HUES48 (cell line): ENCODE measurements at regions not wholly inside any gene's neighbourhood (a gene's known extent, or its start where the extent isn't known, plus 50 kb on each side); places are given as distances from the start of the nearest gene placed in this dataset.
"Not testable (repeated sequence)": the region's sequence is repeated elsewhere in the genome, so short reads cannot be mapped to it uniquely, and the experiment has no call there.

ENCODE experiments used
- H3K27ac ChIP-seq: one replicate; pipeline ENCODE4 v1.7.0; 2013; ENCODE audit warnings: low read depth, low read length, inconsistent platforms
- H3K27me3 ChIP-seq: 2 replicates; pipeline ENCODE4 v1.6.1; 2013; ENCODE audit warnings: mild to moderate bottlenecking, low read length; ENCODE audit not compliant: control insufficient read depth, insufficient read depth
- H3K36me3 ChIP-seq: 2 replicates; pipeline ENCODE4 v1.6.1; 2013; ENCODE audit warnings: low read length; ENCODE audit not compliant: control insufficient read depth, insufficient read depth
- H3K4me1 ChIP-seq: 2 replicates; pipeline ENCODE4 v1.6.1; 2013; ENCODE audit warnings: mild to moderate bottlenecking, low read length; ENCODE audit not compliant: control insufficient read depth, insufficient read depth
- H3K4me3 ChIP-seq: 2 replicates; pipeline ENCODE4 v1.5.1; 2013; ENCODE audit warnings: mild to moderate bottlenecking, low read depth, low read length
- H3K9ac ChIP-seq: 2 replicates; pipeline ENCODE4 v1.6.1; 2013; ENCODE audit warnings: mild to moderate bottlenecking, low read depth, low read length, moderate library complexity
- H3K9me3 ChIP-seq: 2 replicates; pipeline ENCODE4 v1.6.1; 2013; ENCODE audit warnings: low read length; ENCODE audit not compliant: control insufficient read depth, insufficient read depth

DNA sequence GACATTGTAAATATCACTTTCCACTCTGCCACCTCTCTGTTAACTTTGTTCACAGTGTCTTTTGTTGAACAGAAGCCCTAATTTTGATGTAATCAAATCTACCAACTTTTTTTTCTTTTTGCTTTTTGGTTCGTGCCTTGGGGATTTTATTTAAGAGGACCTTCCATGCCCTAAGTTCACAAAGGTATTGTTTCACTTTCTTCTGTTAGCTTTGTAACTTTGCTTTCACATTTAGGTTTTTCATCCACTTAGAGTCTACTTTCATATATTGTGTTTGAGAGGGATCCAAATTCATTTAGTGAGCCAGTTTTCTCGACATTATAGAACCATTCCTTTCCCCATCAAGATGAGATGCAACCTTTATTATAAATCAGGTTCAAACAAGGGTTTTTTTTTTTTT lies 275.7 kb upstream of the CRY1 start:
- Histone ChIP-seq H3K4me3 (no peak overlapping the region), H3K9ac (no peak overlapping the region), H3K27ac (no peak overlapping the region), H3K27me3 (no peaks in the 10 kb centered on the region), H3K36me3 (no peaks in the 10 kb centered on the region), H3K4me1 (peaks cover 3% of the 10 kb centered on the region; the same call in 1 of the 2 replicates), H3K9me3 (no peaks in the 10 kb centered on the region)

- peaks cover 3% of the 10 kb centered on the region; the same call in 1 of the 2 replicates for H3K4me1 ChIP-seq
- no peaks in the 10 kb centered on the region for H3K27me3 ChIP-seq
- no peaks in the 10 kb centered on the region for H3K36me3 ChIP-seq
- H3K4me3 ChIP-seq = no peak overlapping the region
- no peak overlapping the region for H3K9ac ChIP-seq
- H3K27ac ChIP-seq = no peak overlapping the region
- H3K9me3 ChIP-seq = no peaks in the 10 kb centered on the region
Measured at GRCh38 chr12:107369679-107370078, 276.3 kb upstream of the CRY1 start.

GRCh38 chr12:107372229-107372658 lies 278.9 kb upstream of the CRY1 start:
- peaks cover 3% of the 10 kb centered on the region; the same call in 1 of the 2 replicates for H3K4me1 ChIP-seq
- H3K36me3 ChIP-seq = no peaks in the 10 kb centered on the region
- no peaks in the 10 kb centered on the region for H3K9me3 ChIP-seq
- no peak overlapping the region for H3K4me3 ChIP-seq
- no peak overlapping the region for H3K9ac ChIP-seq
- H3K27me3 ChIP-seq = no peaks in the 10 kb centered on the region
- no peak overlapping the region for H3K27ac ChIP-seq

GRCh38 chr12:107373238-107373809 lies 280.0 kb upstream of the CRY1 start:
- H3K4me1 ChIP-seq = peaks cover 3% of the 10 kb centered on the region; the same call in 1 of the 2 replicates
- no peaks in the 10 kb centered on the region for H3K27me3 ChIP-seq
- no peak overlapping the region for H3K27ac ChIP-seq
- H3K4me3 ChIP-seq = no peak overlapping the region
- no peaks in the 10 kb centered on the region for H3K9me3 ChIP-seq
- H3K36me3 ChIP-seq = no peaks in the 10 kb centered on the region
- no peak overlapping the region for H3K9ac ChIP-seq

DNA sequence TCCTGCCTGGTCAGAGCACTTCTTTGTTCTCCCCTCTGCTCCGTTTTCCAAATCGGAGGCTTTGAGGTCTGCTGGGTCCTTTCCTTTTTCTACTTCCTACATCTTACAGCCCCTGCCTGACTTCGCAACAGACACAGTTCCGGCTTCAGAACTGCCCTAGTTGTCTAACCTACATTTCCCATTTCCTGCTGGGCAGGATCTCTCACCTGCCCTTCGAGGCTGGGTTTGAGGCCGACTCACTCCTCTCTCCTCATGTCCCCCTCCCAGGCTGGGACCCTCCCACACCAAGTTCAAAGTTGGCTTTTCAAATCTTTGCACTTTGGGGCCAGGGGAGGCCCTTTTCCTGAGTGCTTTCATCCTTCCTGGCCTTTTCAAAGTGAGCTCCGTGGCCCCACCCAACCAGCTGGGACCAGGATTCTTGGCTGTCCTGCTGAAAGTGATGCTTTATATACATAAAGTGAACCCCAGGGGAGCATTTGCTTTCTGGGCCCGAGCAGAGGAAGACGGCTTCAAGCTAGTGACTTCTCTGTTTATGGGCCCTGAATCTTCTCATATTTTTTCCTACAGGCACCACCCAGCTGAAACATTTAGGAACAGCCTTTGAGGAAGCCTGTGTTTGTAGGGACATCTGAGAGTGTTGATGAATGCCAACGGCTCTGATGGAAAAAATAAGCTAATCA lies 281.0 kb upstream of the CRY1 start:
- H3K4me1 ChIP-seq = peaks cover 3% of the 10 kb centered on the region; the same call in 1 of the 2 replicates
- H3K4me3 ChIP-seq = no peak overlapping the region
- no peaks in the 10 kb centered on the region for H3K27me3 ChIP-seq
- H3K27ac ChIP-seq = no peak overlapping the region
- H3K36me3 ChIP-seq = no peaks in the 10 kb centered on the region
- no peaks in the 10 kb centered on the region for H3K9me3 ChIP-seq
- H3K9ac ChIP-seq = no peak overlapping the region

DNA sequence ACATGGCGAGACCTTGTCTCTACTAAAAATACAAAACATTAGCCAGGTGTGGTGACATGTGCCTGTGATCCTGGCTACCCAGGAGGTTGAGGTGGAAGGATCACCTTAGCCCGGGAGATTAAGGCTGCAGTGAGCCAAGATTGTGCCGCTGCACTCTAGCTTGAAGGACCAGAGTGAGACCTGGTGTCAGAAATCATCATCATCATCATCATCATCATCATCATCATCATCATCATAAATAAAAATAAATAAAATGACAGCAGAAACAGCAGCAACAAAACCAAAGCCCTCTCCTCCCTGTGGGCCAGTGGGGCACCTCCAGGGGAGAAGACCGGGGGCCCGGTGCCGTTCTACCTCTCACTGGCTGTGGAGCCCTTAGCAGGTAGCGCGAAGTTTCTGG lies 281.9 kb upstream of the CRY1 start:
- Histone ChIP-seq H3K27ac (no peak overlapping the region), H3K4me1 (peaks cover 6% of the 10 kb centered on the region), H3K27me3 (no peaks in the 10 kb centered on the region), H3K36me3 (no peaks in the 10 kb centered on the region), H3K9me3 (no peaks in the 10 kb centered on the region), H3K9ac (no peak overlapping the region), H3K4me3 (no peak overlapping the region)

- H3K27me3 ChIP-seq = no peaks in the 10 kb centered on the region
- no peak overlapping the region for H3K4me3 ChIP-seq
- no peak overlapping the region for H3K27ac ChIP-seq
- H3K9me3 ChIP-seq = no peaks in the 10 kb centered on the region
- peaks cover 10% of the 10 kb centered on the region for H3K4me1 ChIP-seq
- no peak overlapping the region for H3K9ac ChIP-seq
- no peaks in the 10 kb centered on the region for H3K36me3 ChIP-seq
Measured at GRCh38 chr12:107377596-107378385, 284.4 kb upstream of the CRY1 start.

DNA sequence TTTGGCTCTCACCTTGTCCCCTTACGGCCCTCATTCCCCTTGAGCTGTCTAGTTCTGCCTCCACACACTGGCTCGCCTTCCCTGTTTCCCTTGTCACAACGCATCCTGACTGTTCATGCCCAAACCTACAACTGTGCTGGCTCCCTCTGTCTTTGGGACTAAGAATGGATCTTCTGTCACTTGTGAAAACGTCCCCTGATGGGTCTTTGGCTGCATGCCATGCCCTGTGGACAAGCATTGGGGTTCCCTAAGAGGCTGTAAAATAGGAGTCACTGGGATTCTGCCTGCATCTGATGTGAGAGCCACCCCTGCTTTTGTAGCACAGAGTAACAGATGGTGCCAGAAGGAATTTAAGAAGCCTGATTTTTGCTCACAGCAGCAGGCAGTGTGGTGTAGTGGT lies 285.3 kb upstream of the CRY1 start:
- Histone ChIP-seq H3K9me3 (no peaks in the 10 kb centered on the region), H3K4me1 (peaks cover 10% of the 10 kb centered on the region), H3K9ac (no peak overlapping the region), H3K27ac (no peak overlapping the region), H3K27me3 (no peaks in the 10 kb centered on the region), H3K4me3 (no peak overlapping the region), H3K36me3 (no peaks in the 10 kb centered on the region)

- not testable (repeated sequence) for H3K27me3 ChIP-seq, H3K9ac ChIP-seq, H3K36me3 ChIP-seq, H3K9me3 ChIP-seq, H3K4me1 ChIP-seq, H3K27ac ChIP-seq, H3K4me3 ChIP-seq
Measured at GRCh38 chr12:107379142-107379851, 285.9 kb upstream of the CRY1 start.

GRCh38 chr12:107379852-107380567 lies 286.7 kb upstream of the CRY1 start:
- Histone ChIP-seq H3K9ac (no peak overlapping the region), H3K36me3 (no peaks in the 10 kb centered on the region), H3K4me1 (peaks cover 12% of the 10 kb centered on the region), H3K27ac (no peak overlapping the region), H3K27me3 (no peaks in the 10 kb centered on the region), H3K9me3 (no peaks in the 10 kb centered on the region), H3K4me3 (no peak overlapping the region)
